NCI-H82 treated with DMSO at 0.1 percent for 48 hours (cell line): ENCODE measurements at regions not wholly inside any gene's neighbourhood (a gene's known extent, or its start where the extent isn't known, plus 50 kb on each side); places are given as distances from the start of the nearest gene placed in this dataset.
"Not testable (repeated sequence)": the region's sequence is repeated elsewhere in the genome, so short reads cannot be mapped to it uniquely, and the experiment has no call there.

Experiments used
- DNase-seq: peaks from one replicate; lab custom pipeline; 2025; ENCODE audit not compliant: unreplicated experiment; lab: John Stamatoyannopoulos, UW

DNA sequence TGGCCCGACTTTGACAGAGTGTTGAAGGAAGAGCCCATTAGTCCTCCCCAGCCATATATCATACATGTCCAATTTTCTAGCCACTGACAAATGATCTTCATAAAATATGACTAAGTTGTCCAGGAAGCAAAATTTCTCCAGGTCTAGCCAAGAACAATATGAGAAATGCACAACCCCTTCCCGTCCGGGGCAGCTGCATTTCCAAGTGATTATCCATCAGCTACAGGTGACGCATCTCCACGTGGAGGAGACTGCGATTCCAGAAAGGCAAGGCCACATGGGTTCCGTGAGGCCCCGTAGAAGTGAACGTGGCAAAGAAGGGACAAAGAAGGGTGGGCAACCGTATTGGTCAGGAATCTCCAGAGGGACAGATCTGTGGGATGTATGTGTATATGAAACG, 118.6 kb downstream of the ATP6V0E2 start:
- DNase-seq = not testable (repeated sequence)

DNA sequence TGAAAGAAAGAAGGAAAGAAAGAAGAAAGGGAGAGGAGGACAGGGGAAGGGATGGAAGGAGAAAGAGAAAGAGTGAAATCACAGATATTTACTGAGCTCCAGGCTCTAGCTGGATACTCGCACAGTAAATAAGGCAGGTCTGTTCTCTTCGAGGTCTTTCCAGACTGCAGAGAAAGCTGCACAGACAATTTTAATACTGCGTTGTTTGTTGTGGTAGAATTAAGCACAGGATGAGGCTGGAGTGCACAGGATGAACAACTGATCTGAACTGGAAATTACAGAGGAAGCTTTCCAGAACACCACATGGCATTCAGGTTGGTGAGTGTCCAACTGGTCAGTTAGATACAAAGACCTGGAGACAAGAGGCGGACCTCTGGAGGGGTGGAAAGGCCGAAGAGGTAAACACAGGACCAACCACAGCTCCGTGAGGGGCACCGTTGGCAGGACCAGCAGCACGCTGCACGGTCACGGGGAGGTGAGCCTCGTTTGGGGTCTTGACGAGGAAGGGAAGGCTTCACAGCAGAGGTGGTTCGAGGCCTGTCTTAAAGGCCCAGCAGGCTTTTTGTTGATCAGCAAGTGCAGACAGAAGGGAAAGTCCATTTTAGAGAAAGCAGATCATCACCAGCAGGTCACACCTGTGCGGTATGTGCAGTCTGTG, 121.7 kb downstream of the ATP6V0E2 start:
- not testable (repeated sequence) for DNase-seq

DNA sequence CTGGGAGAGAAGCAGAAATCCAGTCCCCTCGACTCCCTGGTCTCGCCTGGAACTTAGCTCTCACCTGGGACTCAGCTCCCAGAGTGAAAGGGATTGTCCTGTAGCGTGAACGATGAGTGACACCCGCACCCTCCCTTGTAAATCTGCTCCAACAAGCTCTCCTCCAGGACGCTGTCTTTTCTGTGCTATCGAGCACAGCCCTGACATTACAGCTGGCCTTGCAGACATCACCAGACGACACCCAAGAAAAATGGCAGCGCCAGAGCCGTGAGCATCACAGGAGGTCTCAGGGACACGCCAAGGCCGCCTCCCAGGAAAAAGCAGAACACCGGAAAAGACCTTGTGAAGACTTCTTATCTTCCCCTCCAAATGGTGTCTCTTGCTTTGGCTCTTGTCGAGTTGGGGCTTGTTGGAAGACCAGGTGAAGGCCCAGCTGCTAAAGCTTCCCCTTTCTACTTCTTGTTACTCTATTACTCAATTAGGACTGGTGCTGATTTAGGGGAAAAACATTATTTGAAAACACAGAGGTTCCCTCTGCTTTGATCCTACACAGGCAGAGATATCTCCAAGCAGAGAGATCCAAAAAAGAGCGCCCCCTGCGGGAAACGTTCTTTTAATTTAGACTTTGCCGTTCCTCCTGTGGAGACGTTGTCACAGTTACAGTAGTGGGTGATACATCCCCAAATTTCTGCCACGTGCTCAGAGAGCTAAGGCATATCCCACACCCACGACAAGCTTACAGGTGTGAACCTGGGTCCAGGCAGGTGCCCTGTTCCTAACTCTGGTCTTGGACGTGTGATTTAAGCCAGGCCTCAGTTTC, 127.2 kb downstream of the ATP6V0E2 start:
- not testable (repeated sequence) for DNase-seq

DNA sequence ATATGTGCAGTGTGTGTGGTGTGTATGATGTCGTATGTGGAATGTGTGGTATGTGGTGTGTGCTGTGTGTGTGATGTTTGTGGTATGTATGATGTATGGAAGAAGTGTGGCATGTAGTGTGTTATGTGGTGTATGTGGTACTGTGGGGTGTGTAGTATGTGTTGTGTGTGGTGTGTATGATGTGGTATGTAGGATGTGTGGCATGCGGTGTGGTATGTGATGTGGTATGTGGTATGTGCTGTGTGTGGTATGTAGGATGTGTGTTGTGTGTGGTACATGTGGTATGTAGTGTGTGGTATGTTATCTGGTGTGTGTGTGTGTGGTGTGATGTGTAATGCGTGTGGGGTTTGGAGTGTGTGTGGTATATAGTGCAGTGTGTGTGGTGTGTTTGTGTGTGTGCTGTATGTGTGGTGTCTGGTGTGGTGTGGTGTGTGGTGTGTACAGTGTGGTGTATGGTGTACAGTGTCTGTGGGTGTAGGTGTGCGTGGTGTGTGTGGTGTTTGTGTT, 129.6 kb downstream of the ATP6V0E2 start:
- no peak for DNase-seq

DNA sequence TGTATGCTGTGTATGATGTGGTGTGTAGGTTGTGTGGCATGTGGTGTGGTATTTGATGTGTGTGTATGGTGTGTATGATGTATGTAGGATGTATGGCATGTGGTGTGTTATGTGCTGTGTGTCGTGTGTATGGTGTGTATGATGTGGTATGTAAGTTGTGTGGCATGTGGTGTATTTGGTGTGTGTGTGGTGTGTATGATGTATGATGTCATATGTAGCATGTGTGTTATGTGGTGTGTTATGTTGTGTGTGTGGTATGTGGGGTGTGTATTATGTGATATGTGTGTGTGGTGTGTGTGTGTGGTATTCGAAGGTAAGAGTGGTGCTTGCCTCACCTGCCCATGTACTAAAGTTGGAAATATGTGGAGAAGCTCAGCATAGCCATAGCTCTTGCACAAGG, 130.2 kb downstream of the ATP6V0E2 start:
- DNase-seq = not testable (repeated sequence)

DNA sequence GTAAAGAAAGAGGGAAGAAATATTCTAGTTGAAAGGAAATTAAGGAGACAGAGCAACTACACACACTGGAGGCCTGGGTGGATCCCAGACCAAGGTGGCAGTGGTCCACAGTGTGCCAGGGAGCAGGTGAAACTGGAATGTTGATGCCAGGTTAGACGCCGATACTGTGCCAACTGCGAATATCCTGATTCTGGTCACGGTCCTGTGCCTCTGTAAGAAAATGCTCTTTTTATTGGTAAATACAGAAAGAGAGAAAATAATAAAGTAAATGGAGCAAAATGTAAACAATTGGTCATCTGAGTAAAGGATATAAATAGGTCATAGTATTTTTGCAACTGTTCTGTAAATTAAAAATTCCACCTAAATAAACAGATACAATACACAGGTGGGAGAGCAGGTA, 131.1 kb downstream of the ATP6V0E2 start:
- DNase-seq = not testable (repeated sequence)

DNA sequence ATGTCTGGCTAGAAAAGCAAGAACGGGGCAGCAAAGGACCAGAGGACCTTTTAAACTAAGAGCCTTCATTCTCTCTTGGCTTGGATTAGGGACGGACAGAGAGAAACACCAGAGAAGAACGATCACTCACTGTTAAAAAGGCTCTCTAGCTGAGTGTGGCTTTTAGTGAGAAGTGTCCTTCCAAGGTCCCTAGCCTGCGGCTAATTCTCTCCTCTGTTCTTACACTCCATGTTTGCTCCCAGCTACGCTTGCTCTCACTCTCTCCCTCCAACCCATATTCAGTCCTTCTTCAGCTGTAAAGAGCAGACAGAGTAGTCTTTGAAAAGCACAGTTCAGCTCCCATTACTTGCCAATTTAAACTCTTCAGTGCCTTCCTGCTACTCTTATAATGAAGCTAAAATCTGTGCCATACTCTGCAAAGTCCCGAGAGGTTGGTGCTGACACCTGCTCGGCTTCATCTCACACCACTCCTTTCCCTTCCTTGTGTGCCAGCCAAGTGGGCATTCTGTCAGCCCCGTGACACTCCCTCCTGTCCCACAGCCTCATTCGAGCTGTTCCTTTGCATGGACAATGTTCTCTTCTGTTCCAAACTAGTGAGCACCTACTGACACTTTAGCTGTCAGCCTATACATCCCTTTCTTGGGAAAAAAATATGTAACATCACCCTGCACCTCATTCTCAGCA, 136.0 kb downstream of the ATP6V0E2 start:
- DNase-seq = not testable (repeated sequence)

DNA sequence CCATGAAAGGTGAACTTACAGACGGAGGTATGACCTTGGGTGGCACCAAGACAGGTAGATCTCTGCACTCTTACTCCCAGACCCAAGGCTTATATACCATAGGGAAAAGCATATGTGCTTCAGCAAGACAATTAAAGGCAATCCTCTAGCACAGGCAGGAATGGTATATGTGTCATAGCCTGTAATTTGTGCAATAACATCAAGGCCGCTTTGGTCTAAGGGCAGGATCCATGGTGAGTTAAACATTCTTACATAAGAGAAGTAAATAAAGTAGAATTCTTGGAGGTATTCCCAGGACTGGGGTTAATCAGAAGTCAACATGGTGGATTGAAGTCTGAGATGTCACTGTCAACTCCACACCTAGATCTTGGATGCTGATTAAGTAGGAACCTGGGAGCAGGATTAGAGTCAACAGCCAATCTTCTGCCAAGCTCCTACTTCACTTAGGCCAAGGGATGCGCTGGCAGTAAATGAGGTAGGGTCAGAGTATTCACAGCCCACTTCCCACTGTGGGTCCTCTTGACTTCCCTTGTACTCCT, 143.0 kb downstream of the ATP6V0E2 start:
- not testable (repeated sequence) for DNase-seq

DNA sequence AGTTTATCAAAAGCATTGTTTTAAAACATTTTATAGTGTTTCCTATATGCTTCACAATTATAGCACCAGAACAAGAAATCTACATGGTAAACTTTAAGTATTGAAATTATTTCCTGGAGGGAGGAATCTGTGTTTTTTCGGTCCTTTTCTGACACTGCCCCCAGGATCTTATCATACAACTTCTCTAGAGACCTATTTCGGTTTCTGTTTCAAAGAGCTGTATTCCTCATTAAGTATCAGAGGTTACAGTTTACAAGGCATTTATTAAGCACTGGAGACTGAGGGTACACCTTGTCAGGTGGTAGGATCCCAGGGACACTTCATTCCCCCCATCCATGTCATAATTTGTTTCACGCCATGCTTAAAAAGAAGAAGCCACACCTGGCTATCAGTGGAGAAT, 146.4 kb downstream of the ATP6V0E2 start:
- DNase-seq = not testable (repeated sequence)

DNA sequence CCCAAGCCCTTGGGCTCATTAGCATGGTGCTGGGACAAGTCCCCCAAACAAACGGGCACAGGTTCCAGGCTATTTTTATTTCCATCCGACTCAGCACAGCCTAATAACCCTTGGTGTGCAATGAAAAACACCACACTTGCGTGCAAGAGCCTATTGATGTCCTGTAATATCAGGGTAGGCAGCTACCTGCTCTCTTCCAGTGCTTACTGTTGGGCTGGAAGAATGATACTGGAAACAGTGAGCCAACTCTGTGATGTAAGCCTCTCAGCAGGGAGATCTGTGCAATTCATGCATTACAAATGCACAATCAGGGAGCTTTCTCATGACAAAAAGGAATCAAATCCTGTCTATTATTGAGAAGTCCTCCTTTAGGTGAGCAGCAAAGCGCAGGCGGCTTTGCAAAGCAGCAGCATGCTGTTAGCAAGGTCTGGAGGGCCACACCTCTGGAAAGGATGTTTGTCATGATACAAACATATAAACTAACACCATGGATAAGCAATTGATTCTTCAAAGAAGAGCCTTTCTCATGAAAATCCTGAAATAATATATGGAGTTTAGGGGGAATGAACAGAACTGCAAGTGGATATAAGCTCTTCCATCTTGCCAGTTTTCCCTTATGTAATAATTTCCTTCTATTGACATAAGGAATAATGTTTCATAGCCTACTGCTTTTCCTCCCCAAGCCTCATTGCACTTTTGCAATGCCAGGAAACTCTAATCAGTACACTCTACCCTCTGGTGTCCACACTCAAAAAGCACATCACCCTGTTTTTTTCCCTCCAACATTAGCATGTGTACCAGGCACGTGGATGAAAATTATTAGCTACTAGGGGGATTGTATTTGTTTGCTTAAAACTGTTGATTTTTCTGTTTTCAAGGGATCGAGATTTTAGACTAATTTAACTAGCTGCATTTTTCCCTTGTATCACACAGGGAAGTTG, 151.1 kb downstream of the ATP6V0E2 start:
- DNase-seq = not testable (repeated sequence)

DNA sequence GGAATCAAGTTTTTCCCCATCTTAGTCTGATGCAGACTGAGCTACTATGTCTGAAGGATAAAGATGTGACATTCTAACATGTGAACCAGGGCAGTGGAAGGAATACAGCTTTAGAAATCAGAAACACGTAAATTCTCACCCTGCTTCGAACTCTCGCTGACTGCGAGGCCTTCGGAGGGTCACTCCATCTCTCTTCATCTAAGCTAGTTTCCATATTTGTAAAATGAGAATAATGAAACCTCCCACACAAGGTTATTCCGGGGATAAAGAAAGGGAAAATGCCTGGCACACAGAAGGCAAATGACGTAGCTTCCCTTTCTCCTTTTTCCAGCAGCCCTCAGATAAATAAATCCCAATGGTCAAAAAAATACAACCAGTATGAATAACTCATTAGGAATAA, 152.0 kb downstream of the ATP6V0E2 start:
- DNase-seq = not testable (repeated sequence)

DNA sequence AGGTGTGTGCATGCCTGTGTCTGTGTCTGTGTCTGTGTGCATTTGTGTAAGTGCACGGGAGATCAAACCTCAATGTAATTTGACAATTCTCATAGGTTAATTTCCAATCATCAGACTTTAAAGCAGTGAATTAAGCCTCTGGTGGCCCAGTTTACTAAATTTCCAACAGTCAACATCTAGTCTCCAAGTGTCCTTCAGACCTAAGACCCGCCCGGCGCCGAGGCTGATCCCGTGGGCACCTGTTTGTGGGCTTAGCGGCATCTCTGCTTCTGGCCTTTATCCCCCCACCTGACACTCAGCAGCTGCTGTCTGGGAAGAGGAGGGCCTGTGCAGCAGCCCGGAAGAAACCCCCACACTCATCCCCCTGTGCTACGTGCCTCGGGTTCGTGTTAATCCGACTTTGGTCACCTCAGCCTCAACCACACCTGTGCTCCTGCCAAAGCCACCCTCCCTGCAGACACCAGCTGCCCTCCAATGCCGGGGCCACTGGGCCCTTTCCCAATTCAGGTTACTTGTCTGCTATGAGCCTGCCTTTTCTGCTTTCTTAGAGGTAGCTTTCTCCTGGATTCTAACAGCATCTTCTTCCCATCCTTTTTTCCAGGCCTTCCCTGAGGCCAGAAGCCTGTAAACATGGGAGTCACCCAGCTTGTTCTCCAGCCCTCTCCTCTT, 154.7 kb downstream of the ATP6V0E2 start:
- DNase-seq = peak; percentile 61

DNA sequence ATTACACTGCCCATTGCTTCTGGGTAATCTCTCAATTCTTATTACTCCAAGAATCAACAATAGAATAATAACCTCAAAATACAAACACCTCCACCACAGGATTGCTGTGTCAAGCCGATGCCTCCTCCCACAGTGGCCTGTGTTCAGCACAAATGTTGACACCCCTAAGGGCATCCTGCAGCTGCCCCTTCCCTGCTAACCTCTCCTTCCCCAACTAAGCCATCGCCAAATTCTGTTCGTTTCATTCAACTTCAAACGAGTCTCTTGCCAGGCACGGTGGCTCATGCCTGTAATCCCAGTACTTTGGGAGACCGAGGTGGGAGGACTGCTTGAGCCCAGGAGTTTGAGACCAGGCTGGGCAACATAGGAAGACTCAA, 155.2 kb downstream of the ATP6V0E2 start:
- not testable (repeated sequence) for DNase-seq

DNA sequence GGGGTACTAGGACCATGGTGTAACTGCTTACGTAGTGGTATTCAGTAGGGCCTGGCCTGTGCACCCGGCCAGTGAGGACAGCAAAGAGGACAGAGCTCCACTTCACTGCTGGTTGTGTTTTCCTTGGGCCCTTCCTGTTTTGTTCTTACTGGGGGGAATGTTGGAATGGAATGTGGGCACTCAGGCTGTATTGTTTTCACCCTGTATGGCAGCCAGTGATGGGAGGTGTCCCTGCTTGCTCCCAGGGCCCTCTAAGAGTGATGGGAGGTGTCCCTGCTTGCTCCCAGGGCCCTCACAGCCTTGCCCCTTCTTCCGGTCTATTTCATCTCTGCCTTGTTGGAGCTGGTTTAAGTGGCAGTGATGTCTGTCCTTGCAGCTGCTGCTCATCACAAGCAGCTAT, 158.0 kb downstream of the ATP6V0E2 start:
- DNase-seq = not testable (repeated sequence)

DNA sequence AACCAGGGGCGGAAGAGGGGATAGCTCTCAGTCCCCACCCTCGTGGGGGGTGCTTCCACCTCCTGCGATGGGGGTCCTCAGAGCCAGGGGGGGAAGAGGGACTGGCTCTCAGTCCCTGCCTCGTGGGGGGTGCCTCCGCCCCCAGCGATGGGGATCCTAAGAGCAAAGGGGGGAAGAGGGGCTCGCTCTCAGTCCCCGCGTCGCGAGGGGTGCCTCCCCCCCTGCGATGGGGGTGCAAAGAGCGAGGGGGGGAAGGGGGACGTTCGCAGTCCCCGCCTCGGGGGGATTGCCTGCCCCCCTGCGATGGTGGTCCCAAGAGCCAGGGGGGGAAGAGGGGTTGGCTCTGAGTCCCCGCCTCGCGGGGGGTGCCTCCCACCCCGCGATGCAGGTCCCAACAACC, 159.9 kb downstream of the ATP6V0E2 start:
- DNase-seq = not testable (repeated sequence)

DNA sequence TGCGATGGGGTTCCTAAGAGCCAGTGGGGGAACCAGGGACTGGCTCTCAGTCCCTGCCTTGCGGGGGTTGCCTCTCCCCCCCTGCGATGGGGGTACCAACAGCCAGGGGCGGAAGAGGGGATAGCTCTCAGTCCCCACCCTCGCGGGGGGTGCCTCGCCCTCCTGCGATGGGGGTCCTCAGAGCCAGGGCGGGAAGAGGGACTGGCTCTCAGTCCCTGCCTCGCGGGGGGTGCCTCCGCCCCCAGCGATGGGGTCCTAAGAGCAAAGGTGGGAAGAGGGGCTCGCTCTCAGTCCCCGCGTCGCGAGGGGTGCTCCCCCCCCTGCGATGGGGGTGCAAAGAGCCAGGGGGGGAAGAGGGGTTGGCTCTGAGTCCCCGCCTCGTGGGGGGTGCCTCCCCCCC, 162.0 kb downstream of the ATP6V0E2 start:
- DNase-seq = not testable (repeated sequence)

DNA sequence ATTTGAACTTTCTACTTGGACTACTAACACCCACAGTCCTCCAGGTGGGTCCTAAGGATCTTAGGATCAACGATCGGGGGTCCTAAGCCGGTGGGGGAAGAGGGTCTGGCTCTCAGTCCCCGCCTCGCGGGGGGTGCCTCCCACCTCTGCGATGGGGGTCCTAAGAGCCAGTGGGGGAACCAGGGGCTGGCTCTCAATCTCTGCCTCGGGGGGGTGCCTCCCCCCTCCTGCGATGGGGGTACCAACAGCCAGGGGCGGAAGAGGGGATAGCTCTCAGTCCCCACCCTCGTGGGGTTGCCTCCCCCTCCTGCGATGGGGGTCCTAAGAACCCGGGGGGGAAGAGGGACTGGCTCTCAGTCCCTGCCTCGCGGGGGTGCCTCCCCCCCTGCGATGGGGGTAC, 165.3 kb downstream of the ATP6V0E2 start:
- DNase-seq = not testable (repeated sequence)

DNA sequence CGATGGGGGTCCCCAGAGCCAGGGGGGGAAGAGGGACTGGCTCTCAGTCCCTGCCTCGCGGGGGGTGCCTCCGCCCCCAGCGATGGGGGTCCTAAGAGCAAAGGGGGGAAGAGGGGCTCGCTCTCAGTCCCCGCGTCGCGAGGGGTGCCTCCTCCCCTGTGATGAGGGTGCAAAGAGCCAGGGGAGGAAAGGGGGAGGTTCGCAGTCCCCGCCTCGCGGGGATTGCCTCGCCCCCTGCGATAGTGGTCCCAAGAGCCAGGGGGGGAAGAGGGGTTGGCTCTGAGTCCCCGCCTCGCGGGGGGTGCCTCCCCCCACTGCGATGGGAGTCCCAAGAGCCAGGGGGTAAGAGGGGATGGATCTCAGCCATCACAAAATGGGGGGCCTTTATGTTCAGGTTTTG, 168.5 kb downstream of the ATP6V0E2 start:
- DNase-seq = not testable (repeated sequence)

DNA sequence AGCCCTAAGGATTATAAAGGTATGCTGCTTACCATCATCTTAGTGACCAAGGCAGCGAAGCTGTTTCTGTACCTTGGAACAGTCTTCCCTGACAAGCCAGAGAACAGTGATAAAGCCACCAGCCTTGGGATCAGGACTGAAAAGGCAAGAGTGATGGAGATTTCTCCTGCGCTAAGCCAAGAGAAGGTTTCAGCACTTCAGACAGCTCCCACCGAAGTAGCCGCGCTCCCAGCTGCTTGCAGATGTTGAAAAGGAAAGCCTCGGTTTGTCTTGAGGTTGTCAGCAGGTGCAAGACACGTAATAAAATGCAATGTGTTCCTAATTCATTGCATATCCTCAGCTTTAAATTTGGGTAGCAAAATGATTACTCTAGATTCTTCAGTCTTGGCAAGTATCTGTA, 171.0 kb downstream of the ATP6V0E2 start:
- not testable (repeated sequence) for DNase-seq

DNA sequence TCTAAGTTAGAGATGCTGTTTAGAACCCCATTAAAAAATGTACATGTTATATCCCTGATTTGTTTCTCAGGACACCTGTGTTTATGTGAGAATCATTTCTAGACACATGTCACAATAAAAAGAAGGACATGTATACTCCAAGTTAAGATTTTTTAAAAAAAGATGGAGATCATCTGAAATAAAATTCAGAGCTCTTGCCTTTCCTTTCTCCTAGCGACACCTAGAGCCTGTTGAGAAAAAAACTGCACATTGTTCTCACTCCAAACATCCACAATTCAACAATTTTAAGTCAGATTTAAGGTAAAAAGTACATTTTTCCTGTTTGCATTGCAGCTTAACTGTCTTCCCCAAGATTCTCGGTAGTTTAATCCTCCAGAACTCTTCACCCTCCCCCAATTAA, 171.8 kb downstream of the ATP6V0E2 start:
- not testable (repeated sequence) for DNase-seq
